Activated naive CD4-positive, alpha-beta T cell treated with anti-CD3 and anti-CD28 coated beads, Interleukin-2, amount 10 ng/mL, durations not matched to agents 7 days and 5 days (primary cell): ENCODE measurements at regions not wholly inside any gene's neighbourhood (a gene's known extent, or its start where the extent isn't known, plus 50 kb on each side); places are given as distances from the start of the nearest gene placed in this dataset.

Experiments
- CTCF ChIA-PET: fragments of 350-600 bp; sonication (Branson Sonifier 250); formaldehyde crosslinking; loops from one replicate; lab custom pipeline; 2021; ENCODE audit warnings: antibody characterized with exemption; lab: Charles Lee
- DNase-seq: peaks from one replicate; pipeline ENCODE4 v3.0.0-alpha.2; 2020
- H3K27ac Mint-ChIP-seq: one replicate; pipeline ENCODE4 v1.8.0; 2021; ENCODE audit warnings: mild to moderate bottlenecking, moderate library complexity, mixed read lengths
- H3K27me3 Mint-ChIP-seq: one replicate; pipeline ENCODE4 v1.8.0; 2021; ENCODE audit warnings: mild to moderate bottlenecking, mixed read lengths
- H3K36me3 Mint-ChIP-seq: one replicate; pipeline ENCODE4 v1.8.0; 2021; ENCODE audit warnings: mixed read lengths
- H3K4me1 Mint-ChIP-seq: one replicate; pipeline ENCODE4 v1.8.0; 2021; ENCODE audit warnings: mixed read lengths
- H3K4me3 Mint-ChIP-seq: one replicate; pipeline ENCODE4 v1.8.0; 2021; ENCODE audit warnings: mild to moderate bottlenecking, moderate library complexity, mixed read lengths
- H3K9me3 Mint-ChIP-seq: one replicate; pipeline ENCODE4 v1.8.0; 2021; ENCODE audit warnings: mixed read lengths

GRCh38 chr12:124622331-124622730 lies 54.9 kb upstream of the NCOR2 start:
- Mint-ChIP-seq H3K9me3 (peaks cover 2% of the 10 kb centered on the region), H3K36me3 (no peaks in the 10 kb centered on the region), H3K27ac (no peak overlapping the region), H3K27me3 (peaks cover 12% of the 10 kb centered on the region), H3K4me3 (no peak overlapping the region), H3K4me1 (no peaks in the 10 kb centered on the region)
- CTCF ChIA-PET = no interaction called here
- DNase-seq = no peak

DNA sequence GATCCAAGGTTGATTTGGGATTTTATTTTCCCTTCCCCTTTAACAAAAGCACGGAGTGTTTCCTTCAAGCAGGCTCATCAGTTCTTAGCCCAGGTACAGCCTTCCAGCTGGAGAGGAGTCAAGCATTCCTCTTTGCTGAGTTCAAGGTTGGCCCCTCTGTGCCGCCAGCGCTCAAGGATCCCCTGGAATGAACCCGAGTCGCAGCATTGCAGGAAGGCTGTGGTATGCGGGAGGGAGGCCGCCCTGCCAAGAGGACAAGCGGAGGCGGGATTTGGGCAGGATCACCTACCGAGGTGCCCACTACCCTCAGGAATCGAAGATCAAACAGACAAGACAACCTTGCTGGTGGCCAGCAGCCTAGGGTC lies 53.9 kb upstream of the NCOR2 start:
- H3K4me1 Mint-ChIP-seq = no peaks in the 10 kb centered on the region
- no peak for DNase-seq
- H3K36me3 Mint-ChIP-seq = no peaks in the 10 kb centered on the region
- H3K4me3 Mint-ChIP-seq = no peak overlapping the region
- CTCF ChIA-PET = no interaction called here
- H3K27me3 Mint-ChIP-seq = peaks cover 23% of the 10 kb centered on the region
- peak overlapping the region; percentile 24 for H3K27ac Mint-ChIP-seq
- peaks cover 2% of the 10 kb centered on the region for H3K9me3 Mint-ChIP-seq

GRCh38 chr12:124620606-124621295 lies 53.3 kb upstream of the NCOR2 start:
- H3K27ac Mint-ChIP-seq = no peak overlapping the region
- no peaks in the 10 kb centered on the region for H3K4me1 Mint-ChIP-seq
- CTCF ChIA-PET = interaction anchor here (0.9 kb wide), 1 partner anchor 25 kb away, joined by 3 read pairs; no protein-coding TSS in a partner anchor

GRCh38 chr12:124618291-124618902 lies 51.0 kb upstream of the NCOR2 start:
- no peak for DNase-seq
- H3K9me3 Mint-ChIP-seq = peaks cover 1% of the 10 kb centered on the region
- H3K36me3 Mint-ChIP-seq = no peaks in the 10 kb centered on the region
- H3K27ac Mint-ChIP-seq = no peak overlapping the region
- no peaks in the 10 kb centered on the region for H3K4me1 Mint-ChIP-seq
- H3K4me3 Mint-ChIP-seq = no peak overlapping the region
- CTCF ChIA-PET = no interaction called here
- peaks cover 34% of the 10 kb centered on the region for H3K27me3 Mint-ChIP-seq

More at GRCh38 chr12:124620606-124621295, 53.3 kb upstream of the NCOR2 start:
- peaks cover 24% of the 10 kb centered on the region for H3K27me3 Mint-ChIP-seq
- H3K36me3 Mint-ChIP-seq = no peaks in the 10 kb centered on the region
- no peak for DNase-seq
- peaks cover 2% of the 10 kb centered on the region for H3K9me3 Mint-ChIP-seq
- H3K4me3 Mint-ChIP-seq = no peak overlapping the region

- no peak overlapping the region for H3K27ac Mint-ChIP-seq
- H3K4me1 Mint-ChIP-seq = no peaks in the 10 kb centered on the region
- DNase-seq = no peak
- no peak overlapping the region for H3K4me3 Mint-ChIP-seq
- CTCF ChIA-PET = no interaction called here
- no peaks in the 10 kb centered on the region for H3K36me3 Mint-ChIP-seq
- H3K9me3 Mint-ChIP-seq = no peaks in the 10 kb centered on the region
- H3K27me3 Mint-ChIP-seq = peaks cover 31% of the 10 kb centered on the region
Measured at GRCh38 chr12:124617615-124618014, 50.2 kb upstream of the NCOR2 start.
